ENCODE measurements at regions not wholly inside any gene's neighbourhood (a gene's known extent, or its start where the extent isn't known, plus 50 kb on each side); places are given as distances from the start of the nearest gene placed in this dataset.
"Not testable (repeated sequence)": the region's sequence is repeated elsewhere in the genome, so short reads cannot be mapped to it uniquely, and the experiment has no call there.

GRCh38 chr14:35944847-35945246, 118.7 kb downstream of the BRMS1L start:
- DNase-seq (ENCODE audit: low read depth) = no peak

- DNase-seq (ENCODE audit: low read depth) = peak; percentile 38
These were observed 114.2 kb downstream of the BRMS1L start for GRCh38 chr14:35940291-35940690.

GRCh38 chr14:35938770-35939169, 112.6 kb downstream of the BRMS1L start:
- no peak for DNase-seq (ENCODE audit: low read depth)

GRCh38 chr14:35934499-35934898, 108.4 kb downstream of the BRMS1L start:
- DNase-seq (ENCODE audit: low read depth) = no peak

GRCh38 chr14:35932659-35933159, 106.6 kb downstream of the BRMS1L start:
- DNase-seq (ENCODE audit: low read depth) = no peak

GRCh38 chr14:35932136-35932535, 106.0 kb downstream of the BRMS1L start:
- no peak for DNase-seq (ENCODE audit: low read depth)

- DNase-seq (ENCODE audit: low read depth) = no peak
These were observed 105.2 kb downstream of the BRMS1L start for GRCh38 chr14:35931346-35931745.

GRCh38 chr14:35929186-35929585, 103.0 kb downstream of the BRMS1L start:
- DNase-seq (ENCODE audit: low read depth) = no peak

GRCh38 chr14:35927727-35928126, 101.6 kb downstream of the BRMS1L start:
- peak; percentile 13 for DNase-seq (ENCODE audit: low read depth)

GRCh38 chr14:35925319-35925718, 99.2 kb downstream of the BRMS1L start:
- DNase-seq (ENCODE audit: low read depth) = no peak

GRCh38 chr14:35922590-35922989, 96.5 kb downstream of the BRMS1L start:
- not testable (repeated sequence) for DNase-seq (ENCODE audit: low read depth)

GRCh38 chr14:35921745-35922144, 95.6 kb downstream of the BRMS1L start:
- no peak for DNase-seq (ENCODE audit: low read depth)
